Panc1 (cell line): ENCODE measurements at regions not wholly inside any gene's neighbourhood (a gene's known extent, or its start where the extent isn't known, plus 50 kb on each side); places are given as distances from the start of the nearest gene placed in this dataset.

Source experiments
- ATAC-seq: fragments of 200-7000 bp; cut with Tn5 transposase; 2 replicates; pipeline ENCODE4 v1.9.1; 2020; ENCODE audit warnings: mild to moderate bottlenecking, moderate library complexity
- BruUV-seq: library from RNA; stranded (reverse); fragments of 400-500 nt; replicated peaks from 2 replicates; lab custom pipeline; 2021; lab: Mats Ljungman, UMichigan
- CTCF ChIA-PET: fragments of 300-600 bp; sonication (Branson Sonifier 250); formaldehyde crosslinking; loops from one replicate; lab custom pipeline; 2022; ENCODE audit warnings: antibody characterized with exemption; lab: Charles Lee
- POLR2A ChIA-PET: fragments of 300-600 bp; sonication (Branson Sonifier 250); formaldehyde crosslinking; loops from one replicate; lab custom pipeline; 2022; ENCODE audit warnings: antibody characterized with exemption; lab: Charles Lee
- DNase-seq: peaks from one replicate; pipeline ENCODE4 v3.0.0-alpha.2; 2010; ENCODE audit warnings: low read depth, low spot score
- H3K27ac ChIP-seq: 2 replicates; pipeline ENCODE4 v1.5.1; 2011; ENCODE audit warnings: mild to moderate bottlenecking, low read length, inconsistent platforms
- H3K27me3 ChIP-seq: fragments of 200-500 bp; sonication (Bioruptor generic); 2 replicates; pipeline ENCODE4 v1.6.0; 2014; ENCODE audit warnings: low read length, inconsistent platforms; ENCODE audit not compliant: control insufficient read depth, insufficient read depth
- H3K36me3 ChIP-seq: fragments of 200-500 bp; sonication (Bioruptor generic); 2 replicates; pipeline ENCODE4 v1.5.1; 2014; ENCODE audit warnings: inconsistent platforms, mild to moderate bottlenecking, low read length, moderate library complexity; ENCODE audit not compliant: control insufficient read depth, insufficient read depth
- H3K4me1 ChIP-seq: 2 replicates; pipeline ENCODE4 v1.5.1; 2011; ENCODE audit warnings: inconsistent platforms, mild to moderate bottlenecking, low read length, moderate library complexity; ENCODE audit not compliant: control insufficient read depth, insufficient read depth
- H3K4me3 ChIP-seq, 2 experiments: 2 replicates each; pipeline ENCODE4 v1.5.1; 2011 to 2012; ENCODE audit warnings: low read depth in 2 of 2, low read length in 2 of 2, mild to moderate bottlenecking in 2 of 2, inconsistent platforms in 1 of 2, moderate library complexity in 1 of 2
- H3K9me3 ChIP-seq: fragments of 200-500 bp; sonication (Bioruptor generic); 2 replicates; pipeline ENCODE4 v1.5.1; 2014; ENCODE audit warnings: low read depth, mild to moderate bottlenecking, inconsistent platforms, low read length, moderate library complexity; ENCODE audit not compliant: control insufficient read depth, insufficient read depth
- POLR2AphosphoS5 ChIP-seq: IDR thresholded peaks from 2 replicates; pipeline ENCODE4 v1.6.1; 2012; ENCODE audit warnings: mild to moderate bottlenecking, low read depth, low read length, moderate library complexity
- SIN3A ChIP-seq: IDR thresholded peaks from 2 replicates; pipeline ENCODE4 v1.6.1; 2012; ENCODE audit warnings: low read depth, mild to moderate bottlenecking, low read length, moderate library complexity, borderline replicate concordance; ENCODE audit not compliant: insufficient read depth
- TCF7L2 ChIP-seq: IDR thresholded peaks from 2 replicates; pipeline ENCODE4 v1.6.1; 2011; ENCODE audit warnings: mild to moderate bottlenecking, low read depth, low read length, inconsistent platforms
- in situ Hi-C: cut with HindIII; loops from 2 replicates; pipeline ENCODE4 v1.10.0; 2016; ENCODE audit warnings: low sequenced_read_pairs, low pct_unique_long_range_greater_than_20kb
- intact Hi-C: fragments of 100-400 bp; cut with micrococcal nuclease; formaldehyde crosslinking; loops from one replicate; pipeline ENCODE4 v1.10.0; 2022; ENCODE audit not compliant: unreplicated experiment
- TF ChIP-seq, protein P1 (sequence below): fragments of 450-650 bp; IDR thresholded peaks from 2 replicates; pipeline ENCODE4 v1.5.1; 2017; ENCODE audit warnings: mild to moderate bottlenecking
- TF ChIP-seq, protein P2 (sequence below), 2 experiments: IDR thresholded peaks; 2 replicates each; pipeline ENCODE4 v1.6.1; 2011 to 2012; ENCODE audit warnings: low read depth in 2 of 2, control low read depth in 1 of 2, low read length in 1 of 2, mild to moderate bottlenecking in 1 of 2, moderate library complexity in 1 of 2; ENCODE audit not compliant: insufficient read depth in 1 of 2

DNA sequence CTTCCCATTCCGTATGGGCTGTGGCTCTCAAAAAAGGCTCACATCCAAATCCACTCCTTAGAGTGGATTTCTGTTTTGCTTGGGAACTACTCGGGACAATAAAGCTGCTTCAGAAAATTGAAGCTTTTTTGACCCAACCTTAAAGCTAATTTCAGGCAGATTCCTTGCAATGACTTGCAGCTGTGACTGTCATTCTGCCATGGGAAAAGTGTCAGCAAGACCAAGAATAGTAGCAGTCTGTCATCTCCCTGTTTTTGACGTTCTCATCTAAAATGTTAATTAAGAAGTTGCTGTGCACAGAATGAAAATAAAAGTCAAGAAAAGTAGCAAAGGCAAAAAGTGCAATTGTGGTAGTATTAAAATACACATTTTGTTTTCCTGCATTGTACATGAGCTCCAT, 304.7 kb downstream of the COG6 start:
- H3K4me3 ChIP-seq, result no peak overlapping the region

DNA sequence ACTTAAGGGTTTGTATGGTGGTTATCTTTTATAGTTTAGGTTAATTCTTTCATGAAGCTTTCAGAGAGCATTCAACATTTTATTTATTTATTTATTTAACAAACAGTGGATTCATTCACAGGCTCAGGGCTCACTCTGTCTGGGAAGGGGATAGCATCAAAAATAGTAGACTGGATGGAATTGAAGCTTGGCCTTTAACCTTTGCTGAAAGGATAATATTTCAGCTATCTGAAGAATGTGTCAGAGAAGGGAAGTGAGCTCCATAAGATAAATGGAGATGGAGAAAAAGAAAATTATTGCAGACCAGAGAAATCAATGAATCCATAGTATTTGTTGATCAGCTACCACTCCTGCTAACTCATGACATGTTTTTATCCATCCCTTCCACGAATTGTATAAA, 305.6 kb downstream of the COG6 start:
- no TSS peak for BruUV-seq
- CTCF ChIA-PET, result no interaction called here

More for the DNA sequence above, 304.7 kb downstream of the COG6 start:
- CTCF ChIA-PET, result no interaction called here
- ATAC-seq (no peak), DNase-seq (no peak)
- BruUV-seq, result no TSS peak
- intact Hi-C loops (no loop called here), in situ Hi-C loops (no loop called here)
- POLR2A ChIA-PET, result no interaction called here
- Histone ChIP-seq H3K27me3 (no peaks in the 10 kb centered on the region), H3K36me3 (no peaks in the 10 kb centered on the region), H3K27ac (no peak overlapping the region), H3K9me3 (no peaks in the 10 kb centered on the region), H3K4me1 (no peaks in the 10 kb centered on the region)
- TF ChIP-seq, protein P1, sequence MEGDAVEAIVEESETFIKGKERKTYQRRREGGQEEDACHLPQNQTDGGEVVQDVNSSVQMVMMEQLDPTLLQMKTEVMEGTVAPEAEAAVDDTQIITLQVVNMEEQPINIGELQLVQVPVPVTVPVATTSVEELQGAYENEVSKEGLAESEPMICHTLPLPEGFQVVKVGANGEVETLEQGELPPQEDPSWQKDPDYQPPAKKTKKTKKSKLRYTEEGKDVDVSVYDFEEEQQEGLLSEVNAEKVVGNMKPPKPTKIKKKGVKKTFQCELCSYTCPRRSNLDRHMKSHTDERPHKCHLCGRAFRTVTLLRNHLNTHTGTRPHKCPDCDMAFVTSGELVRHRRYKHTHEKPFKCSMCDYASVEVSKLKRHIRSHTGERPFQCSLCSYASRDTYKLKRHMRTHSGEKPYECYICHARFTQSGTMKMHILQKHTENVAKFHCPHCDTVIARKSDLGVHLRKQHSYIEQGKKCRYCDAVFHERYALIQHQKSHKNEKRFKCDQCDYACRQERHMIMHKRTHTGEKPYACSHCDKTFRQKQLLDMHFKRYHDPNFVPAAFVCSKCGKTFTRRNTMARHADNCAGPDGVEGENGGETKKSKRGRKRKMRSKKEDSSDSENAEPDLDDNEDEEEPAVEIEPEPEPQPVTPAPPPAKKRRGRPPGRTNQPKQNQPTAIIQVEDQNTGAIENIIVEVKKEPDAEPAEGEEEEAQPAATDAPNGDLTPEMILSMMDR, result no peak
- TF ChIP-seq TCF7L2 (no peak), SIN3A (no peak), POLR2AphosphoS5 (no peak)
- TF ChIP-seq, protein P2, sequence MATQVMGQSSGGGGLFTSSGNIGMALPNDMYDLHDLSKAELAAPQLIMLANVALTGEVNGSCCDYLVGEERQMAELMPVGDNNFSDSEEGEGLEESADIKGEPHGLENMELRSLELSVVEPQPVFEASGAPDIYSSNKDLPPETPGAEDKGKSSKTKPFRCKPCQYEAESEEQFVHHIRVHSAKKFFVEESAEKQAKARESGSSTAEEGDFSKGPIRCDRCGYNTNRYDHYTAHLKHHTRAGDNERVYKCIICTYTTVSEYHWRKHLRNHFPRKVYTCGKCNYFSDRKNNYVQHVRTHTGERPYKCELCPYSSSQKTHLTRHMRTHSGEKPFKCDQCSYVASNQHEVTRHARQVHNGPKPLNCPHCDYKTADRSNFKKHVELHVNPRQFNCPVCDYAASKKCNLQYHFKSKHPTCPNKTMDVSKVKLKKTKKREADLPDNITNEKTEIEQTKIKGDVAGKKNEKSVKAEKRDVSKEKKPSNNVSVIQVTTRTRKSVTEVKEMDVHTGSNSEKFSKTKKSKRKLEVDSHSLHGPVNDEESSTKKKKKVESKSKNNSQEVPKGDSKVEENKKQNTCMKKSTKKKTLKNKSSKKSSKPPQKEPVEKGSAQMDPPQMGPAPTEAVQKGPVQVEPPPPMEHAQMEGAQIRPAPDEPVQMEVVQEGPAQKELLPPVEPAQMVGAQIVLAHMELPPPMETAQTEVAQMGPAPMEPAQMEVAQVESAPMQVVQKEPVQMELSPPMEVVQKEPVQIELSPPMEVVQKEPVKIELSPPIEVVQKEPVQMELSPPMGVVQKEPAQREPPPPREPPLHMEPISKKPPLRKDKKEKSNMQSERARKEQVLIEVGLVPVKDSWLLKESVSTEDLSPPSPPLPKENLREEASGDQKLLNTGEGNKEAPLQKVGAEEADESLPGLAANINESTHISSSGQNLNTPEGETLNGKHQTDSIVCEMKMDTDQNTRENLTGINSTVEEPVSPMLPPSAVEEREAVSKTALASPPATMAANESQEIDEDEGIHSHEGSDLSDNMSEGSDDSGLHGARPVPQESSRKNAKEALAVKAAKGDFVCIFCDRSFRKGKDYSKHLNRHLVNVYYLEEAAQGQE (IDR thresholded peaks at IDR 0.05; ENCODE audit: insufficient read depth in 1 of 2, low read depth in 2 of 2, low read length in 1 of 2), result no peak

More for the DNA sequence above, 305.6 kb downstream of the COG6 start:
- intact Hi-C loops, result no loop called here
- ATAC-seq, result no peak
- Histone ChIP-seq H3K27ac (no peak overlapping the region), H3K4me3 (no peak overlapping the region), H3K27me3 (no peaks in the 10 kb centered on the region), H3K4me1 (no peaks in the 10 kb centered on the region), H3K36me3 (no peaks in the 10 kb centered on the region), H3K9me3 (no peaks in the 10 kb centered on the region)
- TF ChIP-seq TCF7L2, result no peak
- TF ChIP-seq, protein P1, result no peak
- DNase-seq, result no peak
- POLR2A ChIA-PET, result no interaction called here
- in situ Hi-C loops, result no loop called here
